Muscle of leg (tissue), 3 donors: ENCODE measurements at regions not wholly inside any gene's neighbourhood (a gene's known extent, or its start where the extent isn't known, plus 50 kb on each side); places are given as distances from the start of the nearest gene placed in this dataset.
A peak's percentile ranks its signal among the peaks of the same experiment; 100 is the strongest.

Source experiments
- DNase-seq: peaks from one replicate; pipeline ENCODE4 v3.0.0; 2013
- H3K27ac ChIP-seq: one replicate; pipeline ENCODE4 v1.5.1; 2013; ENCODE audit warnings: mild to moderate bottlenecking, low read length, control low read depth
- H3K27me3 ChIP-seq: one replicate; pipeline ENCODE4 v1.6.1; 2013; ENCODE audit warnings: low read length; ENCODE audit not compliant: control insufficient read depth, insufficient read depth
- H3K36me3 ChIP-seq: one replicate; pipeline ENCODE4 v1.6.1; 2013; ENCODE audit warnings: low read length; ENCODE audit not compliant: control insufficient read depth, insufficient read depth
- H3K4me1 ChIP-seq: one replicate; pipeline ENCODE4 v1.6.1; 2013; ENCODE audit warnings: low read length; ENCODE audit not compliant: control insufficient read depth, insufficient read depth
- H3K4me3 ChIP-seq: one replicate; pipeline ENCODE4 v1.5.1; 2013; ENCODE audit warnings: low read length, control low read depth
- H3K9me3 ChIP-seq: replicated peaks from 2 replicates; pipeline ENCODE4 v1.6.1; 2013; ENCODE audit warnings: low read depth, low read length; ENCODE audit not compliant: control insufficient read depth
- WGBS: methylation state at CpG from one replicate; pipeline ENCODE4 v1.1.5; 2013; ENCODE audit warnings: missing lambda C conversion rate; ENCODE audit not compliant: insufficient coverage; 5-methylcytosine and 5-hydroxymethylcytosine counted together

DNA sequence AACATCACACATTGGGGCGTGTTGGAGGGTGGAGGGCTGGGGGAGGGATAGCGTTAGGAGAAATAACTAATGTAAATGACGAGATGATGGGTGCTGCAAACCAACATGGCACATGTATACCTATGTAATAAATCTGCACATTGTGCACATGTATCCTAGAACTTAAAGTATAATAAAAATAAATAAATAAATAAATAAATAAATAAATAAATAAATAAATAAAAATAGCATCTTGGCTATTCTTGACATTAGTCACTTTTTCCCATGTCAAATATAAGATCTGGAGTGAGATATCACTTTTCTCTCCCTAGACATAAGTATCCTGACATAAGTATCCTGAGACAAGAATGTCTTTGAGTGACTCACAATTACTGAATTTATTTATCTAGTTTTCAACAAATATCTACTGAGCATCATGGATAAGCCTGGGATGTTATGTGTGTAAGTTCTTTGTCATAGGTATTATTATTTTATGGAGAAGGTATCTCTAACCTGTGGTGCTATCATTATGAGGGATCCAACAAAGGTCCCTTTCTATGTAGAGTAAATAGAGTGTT, 691.3 kb downstream of the SORCS1 start:
- no peak overlapping the region for H3K4me3 ChIP-seq
- H3K4me1 ChIP-seq: no peaks in the 10 kb centered on the region
- DNase-seq: no peak
- WGBS: no CpG with 5 or more reads among the region's 3 CpGs
- H3K27me3 ChIP-seq: no peaks in the 10 kb centered on the region
- H3K36me3 ChIP-seq: no peaks in the 10 kb centered on the region
- no peaks in the 10 kb centered on the region for H3K9me3 ChIP-seq
- no peak overlapping the region for H3K27ac ChIP-seq

DNA sequence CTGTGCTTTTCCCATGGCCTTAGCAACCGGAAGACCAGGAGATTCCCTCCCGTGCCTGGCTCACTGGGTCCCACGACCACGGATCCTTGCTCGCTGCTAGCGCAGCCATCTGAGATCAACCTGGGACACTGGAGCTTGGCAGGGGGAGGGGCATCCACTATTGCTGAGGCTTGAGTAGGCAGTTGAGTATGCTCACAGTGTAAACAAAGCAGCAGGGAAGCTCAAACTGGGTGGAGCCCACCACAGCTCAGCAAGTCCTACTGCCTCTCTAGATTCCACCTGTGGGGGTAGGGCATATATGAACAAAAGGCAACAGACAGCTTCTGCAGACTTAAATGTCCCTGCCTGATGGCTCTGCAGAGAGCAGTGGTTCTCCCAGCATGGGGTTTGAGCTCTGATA, 697.0 kb downstream of the SORCS1 start:
- no peak overlapping the region for H3K27ac ChIP-seq
- no peaks in the 10 kb centered on the region for H3K4me1 ChIP-seq
- no peak for DNase-seq
- no peaks in the 10 kb centered on the region for H3K27me3 ChIP-seq
- no peaks in the 10 kb centered on the region for H3K36me3 ChIP-seq
- 93% methylated on average over 5 of the region's 6 CpGs for WGBS
- H3K9me3 ChIP-seq: no peaks in the 10 kb centered on the region
- no peak overlapping the region for H3K4me3 ChIP-seq

DNA sequence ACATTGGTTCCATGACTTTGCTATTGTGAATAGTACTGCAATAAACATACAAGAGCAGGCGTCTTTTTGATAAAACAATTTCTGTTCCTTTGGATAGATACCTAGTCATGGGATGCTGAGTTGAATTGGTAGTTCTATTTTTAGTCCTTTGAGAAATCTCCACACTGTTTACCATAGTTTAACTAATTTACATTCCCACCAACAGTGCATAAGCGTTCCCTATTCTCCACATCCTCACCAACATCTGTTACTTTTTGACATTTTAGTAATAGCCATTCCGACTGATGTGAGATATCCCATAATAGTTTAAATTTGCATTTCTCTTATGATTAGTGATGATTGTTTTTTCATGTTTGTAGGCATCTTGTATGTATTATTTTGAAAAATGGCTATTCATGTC, 707.0 kb downstream of the SORCS1 start:
- Histone ChIP-seq H3K36me3 (no peaks in the 10 kb centered on the region), H3K4me3 (no peak overlapping the region), H3K27ac (no peak overlapping the region), H3K27me3 (no peaks in the 10 kb centered on the region), H3K9me3 (no peaks in the 10 kb centered on the region), H3K4me1 (no peaks in the 10 kb centered on the region)
- no peak for DNase-seq
- WGBS: no CpG with 5 or more reads among the region's 3 CpGs

DNA sequence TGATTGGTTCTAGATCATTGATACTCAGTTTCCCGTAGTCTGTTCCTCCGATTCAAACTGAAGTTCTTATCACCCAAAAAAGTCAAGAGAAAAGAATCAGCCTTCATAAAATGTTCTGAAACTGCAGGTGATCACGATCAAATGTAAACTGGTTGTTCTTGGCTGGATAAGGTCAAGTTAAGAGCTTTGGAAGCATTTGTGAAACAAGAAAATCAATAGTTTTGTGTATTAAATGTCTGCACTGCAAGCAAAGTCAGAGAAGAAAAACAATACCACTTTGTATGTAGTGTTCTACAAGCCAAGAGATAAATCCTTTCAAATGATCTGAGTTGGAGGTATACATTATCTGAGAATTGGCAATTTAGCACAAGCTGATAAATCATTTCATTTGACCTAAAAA, 710.3 kb downstream of the SORCS1 start:
- H3K36me3 ChIP-seq: no peaks in the 10 kb centered on the region
- no CpG with 5 or more reads among the region's 3 CpGs for WGBS
- H3K27me3 ChIP-seq: no peaks in the 10 kb centered on the region
- H3K9me3 ChIP-seq: no peaks in the 10 kb centered on the region
- no peak overlapping the region for H3K27ac ChIP-seq
- no peak overlapping the region for H3K4me3 ChIP-seq
- DNase-seq: no peak
- no peaks in the 10 kb centered on the region for H3K4me1 ChIP-seq

DNA sequence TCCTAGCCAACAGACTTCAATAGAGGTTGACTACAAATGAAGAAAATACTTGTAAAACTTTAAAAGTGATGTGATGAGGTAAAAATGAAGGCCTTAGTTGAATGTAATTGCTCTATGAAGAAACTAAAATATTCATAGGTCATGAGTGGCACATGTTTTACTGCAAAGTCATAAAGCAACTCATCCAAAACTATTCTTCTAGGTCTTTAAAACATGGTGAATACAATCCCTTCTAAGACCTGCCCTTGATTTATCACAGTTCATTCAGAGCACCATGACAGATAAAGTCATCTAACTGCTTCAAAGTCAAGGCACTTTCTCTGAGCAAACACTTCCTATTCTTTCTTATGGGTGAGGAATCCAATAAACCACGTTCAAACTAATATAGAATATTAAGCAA, 713.5 kb downstream of the SORCS1 start:
- Histone ChIP-seq H3K36me3 (no peaks in the 10 kb centered on the region), H3K4me1 (no peaks in the 10 kb centered on the region), H3K27me3 (no peaks in the 10 kb centered on the region), H3K27ac (no peak overlapping the region), H3K4me3 (no peak overlapping the region), H3K9me3 (no peaks in the 10 kb centered on the region)
- no peak for DNase-seq
- WGBS: no CpG with 5 or more reads among the region's 1 CpG

DNA sequence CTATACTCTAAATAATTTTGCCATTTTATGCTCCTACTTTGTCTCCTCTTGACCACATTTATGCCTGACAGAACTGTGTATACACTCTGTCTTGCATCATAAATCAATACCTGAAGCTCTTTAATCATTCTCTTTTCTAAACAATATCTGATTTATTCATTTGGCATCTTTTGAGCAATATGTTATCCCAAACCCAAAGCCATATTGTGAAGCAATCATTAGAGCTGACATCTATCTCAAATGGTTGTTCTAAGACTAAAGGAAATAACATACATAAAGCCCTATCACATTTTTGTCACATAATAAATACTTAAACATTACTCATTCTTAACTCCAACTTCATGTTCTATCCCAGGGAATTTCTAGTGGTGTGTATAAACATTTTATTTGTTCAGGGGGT, 717.6 kb downstream of the SORCS1 start:
- H3K27me3 ChIP-seq: no peaks in the 10 kb centered on the region
- H3K4me3 ChIP-seq: no peak overlapping the region
- no peak for DNase-seq
- H3K36me3 ChIP-seq: no peaks in the 10 kb centered on the region
- no peak overlapping the region for H3K27ac ChIP-seq
- no peaks in the 10 kb centered on the region for H3K4me1 ChIP-seq
- no peaks in the 10 kb centered on the region for H3K9me3 ChIP-seq

DNA sequence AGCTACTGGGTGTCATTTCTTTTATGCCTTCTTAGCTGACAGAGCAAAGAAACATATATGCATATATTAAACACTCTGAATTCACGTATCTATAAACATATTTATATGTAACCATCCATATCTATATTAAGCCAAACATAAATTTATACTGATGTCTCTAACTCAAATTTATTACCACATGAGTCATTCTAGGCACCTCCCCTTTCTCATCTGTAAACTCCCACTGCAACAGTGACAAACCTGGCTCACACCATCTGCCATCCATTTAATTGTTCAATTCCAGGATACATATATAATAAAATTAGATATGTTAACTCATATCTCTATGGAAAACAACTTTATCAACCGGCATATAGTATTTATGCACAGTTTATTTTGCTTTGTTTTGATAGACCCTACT, 722.3 kb downstream of the SORCS1 start:
- H3K27ac ChIP-seq: no peak overlapping the region
- no peak overlapping the region for H3K4me3 ChIP-seq
- H3K9me3 ChIP-seq: no peaks in the 10 kb centered on the region
- no peaks in the 10 kb centered on the region for H3K27me3 ChIP-seq
- no peaks in the 10 kb centered on the region for H3K36me3 ChIP-seq
- no peak for DNase-seq
- no peaks in the 10 kb centered on the region for H3K4me1 ChIP-seq
- WGBS: no CpG with 5 or more reads among the region's 2 CpGs

DNA sequence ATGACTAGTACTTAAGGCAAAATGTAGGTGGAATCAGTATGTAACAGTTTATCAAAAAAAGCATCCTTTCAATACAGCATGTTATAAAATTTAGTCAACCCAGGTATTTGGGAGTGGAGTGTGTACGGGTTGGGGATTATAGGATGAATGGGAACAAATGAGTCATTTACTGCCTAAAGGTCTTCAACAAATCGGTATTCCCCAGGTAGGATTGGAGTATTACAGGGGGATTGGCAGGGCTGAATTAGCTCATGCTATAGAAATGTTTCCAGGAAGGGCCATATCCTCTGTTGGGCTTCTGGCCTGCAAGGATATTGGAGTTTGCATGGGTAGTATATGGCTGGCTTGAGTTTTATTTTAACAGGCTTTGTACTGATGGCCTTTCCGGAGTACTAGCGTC, 723.7 kb downstream of the SORCS1 start:
- no peak overlapping the region for H3K4me3 ChIP-seq
- H3K9me3 ChIP-seq: no peaks in the 10 kb centered on the region
- H3K4me1 ChIP-seq: no peaks in the 10 kb centered on the region
- no peaks in the 10 kb centered on the region for H3K27me3 ChIP-seq
- no peaks in the 10 kb centered on the region for H3K36me3 ChIP-seq
- DNase-seq: no peak
- H3K27ac ChIP-seq: no peak overlapping the region
- WGBS: 100% methylated on average over 2 of the region's 4 CpGs

DNA sequence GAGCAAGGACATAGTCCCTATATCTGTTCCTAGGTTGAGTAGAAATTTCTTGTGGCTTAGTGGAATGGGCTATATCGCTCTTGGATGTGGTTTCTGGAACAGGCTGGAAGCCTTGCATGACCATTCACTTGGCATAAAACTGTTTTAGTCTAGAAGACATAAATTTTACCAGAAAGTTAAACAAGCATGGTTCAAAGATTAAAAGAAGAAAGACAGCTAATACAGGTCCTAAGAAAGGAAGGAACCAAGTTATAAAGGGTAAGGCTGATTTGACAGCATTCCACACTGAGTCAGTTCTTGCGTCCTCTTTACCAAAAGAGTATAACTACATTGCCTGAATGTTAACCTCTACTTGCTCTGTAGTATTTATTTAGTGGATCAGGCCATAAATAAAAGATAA, 724.2 kb downstream of the SORCS1 start:
- Histone ChIP-seq H3K9me3 (no peaks in the 10 kb centered on the region), H3K27ac (no peak overlapping the region), H3K36me3 (no peaks in the 10 kb centered on the region), H3K4me3 (no peak overlapping the region), H3K4me1 (no peaks in the 10 kb centered on the region), H3K27me3 (no peaks in the 10 kb centered on the region)
- no peak for DNase-seq
- WGBS: 80% methylated on average over 1 of the region's 2 CpGs

DNA sequence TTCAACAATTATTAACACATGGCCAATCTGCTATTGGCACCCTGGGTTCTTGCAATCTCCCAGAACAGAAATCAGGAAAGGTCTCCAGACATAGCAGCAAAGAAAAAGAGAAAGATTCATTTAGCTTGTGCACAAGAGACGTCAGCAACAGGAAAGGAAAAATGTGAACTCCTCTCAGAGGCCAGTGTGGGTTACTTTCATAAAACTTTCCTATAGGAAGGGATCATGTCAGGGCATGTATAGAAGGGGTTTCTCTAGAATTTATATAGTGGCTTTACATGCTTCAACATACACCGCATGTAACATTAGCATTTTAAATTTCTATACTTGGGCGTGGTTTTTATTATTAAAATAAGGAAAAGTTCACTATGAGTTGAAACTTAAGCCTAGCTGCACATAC, 725.1 kb downstream of the SORCS1 start:
- DNase-seq: peak; percentile 23
- no peaks in the 10 kb centered on the region for H3K36me3 ChIP-seq
- H3K9me3 ChIP-seq: no peaks in the 10 kb centered on the region
- WGBS: no CpG with 5 or more reads among the region's 3 CpGs
- H3K4me3 ChIP-seq: no peak overlapping the region
- no peaks in the 10 kb centered on the region for H3K4me1 ChIP-seq
- no peaks in the 10 kb centered on the region for H3K27me3 ChIP-seq
- no peak overlapping the region for H3K27ac ChIP-seq

DNA sequence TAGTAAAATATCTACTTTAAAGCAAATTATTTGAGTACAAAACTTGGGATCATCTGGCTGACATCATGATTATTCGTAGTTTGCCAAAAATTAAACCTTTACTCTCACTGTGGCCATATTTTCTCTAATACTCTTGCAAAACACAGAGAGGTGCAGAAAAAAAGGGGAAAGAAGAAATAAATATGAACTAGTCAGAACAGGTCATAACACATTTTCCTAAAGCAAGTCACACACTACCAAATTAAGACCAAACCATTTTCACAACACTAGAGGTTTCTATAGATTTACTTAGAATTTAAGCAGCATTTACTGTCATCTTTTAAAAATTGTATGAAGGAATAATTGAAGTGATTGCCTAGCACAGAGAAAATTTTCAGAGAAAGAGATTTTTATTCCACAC, 726.1 kb downstream of the SORCS1 start:
- WGBS: no CpG with 5 or more reads among the region's 1 CpG

More for the DNA sequence above, 726.1 kb downstream of the SORCS1 start:
- Histone ChIP-seq H3K4me3 (no peak overlapping the region), H3K27ac (no peak overlapping the region), H3K36me3 (no peaks in the 10 kb centered on the region), H3K4me1 (no peaks in the 10 kb centered on the region), H3K27me3 (no peaks in the 10 kb centered on the region), H3K9me3 (no peaks in the 10 kb centered on the region)
- DNase-seq: no peak
